ENCODE measurements at regions not wholly inside any gene's neighbourhood (a gene's known extent, or its start where the extent isn't known, plus 50 kb on each side); places are given as distances from the start of the nearest gene placed in this dataset.

- DNase-seq (ENCODE audit: low read depth in 2 of 2), result no peak
Observed at GRCh38 chr13:88592105-88592504, 920.9 kb downstream of the SLITRK5 start.

- DNase-seq (ENCODE audit: low read depth in 2 of 2), result no peak
Observed at GRCh38 chr13:88601949-88602348, 930.8 kb downstream of the SLITRK5 start.

- no peak for DNase-seq (ENCODE audit: low read depth in 2 of 2)
Observed at GRCh38 chr13:88602786-88603777, 931.9 kb downstream of the SLITRK5 start.

DNA sequence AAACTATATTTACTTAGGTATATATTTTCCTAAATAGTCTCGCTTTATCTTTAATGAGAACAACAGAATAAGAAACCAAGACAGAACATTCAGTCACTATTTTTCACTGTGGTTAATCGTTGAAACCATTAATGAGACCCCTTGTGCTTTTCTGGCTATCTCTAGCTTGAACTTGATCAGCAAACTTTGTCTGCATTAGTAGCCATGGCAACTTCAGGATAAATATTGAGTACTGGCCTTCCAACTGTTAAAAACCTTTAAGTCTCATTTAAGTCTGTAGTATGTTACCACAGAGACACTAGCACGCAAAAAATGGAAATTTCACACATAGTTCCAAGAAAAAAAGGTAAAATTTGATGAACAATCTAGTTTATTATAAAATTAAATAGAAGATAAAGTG lies 946.0 kb downstream of the SLITRK5 start:
- DNase-seq (ENCODE audit: low read depth in 2 of 2), result no peak

DNA sequence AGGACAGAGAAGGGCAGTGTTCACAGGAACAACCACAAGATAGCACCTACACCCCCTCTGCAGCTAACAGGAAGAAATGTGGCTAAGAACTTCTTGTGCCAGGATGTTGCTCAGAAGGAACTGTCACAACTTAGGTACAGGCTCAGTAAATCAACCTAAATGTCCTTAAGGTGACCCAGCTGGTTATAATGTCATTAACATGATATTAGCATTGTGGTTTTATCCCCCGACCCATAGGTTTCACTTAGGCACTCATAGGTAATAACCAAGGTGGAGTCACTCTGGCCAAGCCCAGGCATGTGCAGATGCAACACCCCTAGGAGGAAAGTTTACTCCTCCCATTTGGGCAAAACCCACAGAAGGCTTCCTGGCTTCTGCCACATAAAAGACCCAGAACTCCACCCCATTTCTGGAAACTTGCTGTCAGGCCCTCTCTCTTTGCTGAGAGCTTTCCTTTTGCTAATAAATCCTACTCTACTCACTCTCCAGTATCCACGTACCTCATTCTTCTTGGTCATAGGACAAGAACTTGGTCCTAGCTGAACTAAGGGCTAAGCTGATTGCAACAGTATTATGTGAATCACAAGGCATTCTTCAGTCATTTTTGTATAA lies 951.3 kb downstream of the SLITRK5 start:
- no peak for DNase-seq (ENCODE audit: low read depth in 2 of 2)

- DNase-seq (ENCODE audit: low read depth in 2 of 2), result no peak
Observed at GRCh38 chr13:88623150-88623549, 952.0 kb downstream of the SLITRK5 start.

GRCh38 chr13:88627071-88627470 lies 955.9 kb downstream of the SLITRK5 start:
- DNase-seq (ENCODE audit: low read depth in 2 of 2), result no peak

- DNase-seq (ENCODE audit: low read depth in 2 of 2), result no peak
Observed at GRCh38 chr13:88628882-88629281, 957.7 kb downstream of the SLITRK5 start.

- no peak for DNase-seq (ENCODE audit: low read depth in 2 of 2)
Observed at GRCh38 chr13:88637935-88638334, 966.8 kb downstream of the SLITRK5 start.

DNA sequence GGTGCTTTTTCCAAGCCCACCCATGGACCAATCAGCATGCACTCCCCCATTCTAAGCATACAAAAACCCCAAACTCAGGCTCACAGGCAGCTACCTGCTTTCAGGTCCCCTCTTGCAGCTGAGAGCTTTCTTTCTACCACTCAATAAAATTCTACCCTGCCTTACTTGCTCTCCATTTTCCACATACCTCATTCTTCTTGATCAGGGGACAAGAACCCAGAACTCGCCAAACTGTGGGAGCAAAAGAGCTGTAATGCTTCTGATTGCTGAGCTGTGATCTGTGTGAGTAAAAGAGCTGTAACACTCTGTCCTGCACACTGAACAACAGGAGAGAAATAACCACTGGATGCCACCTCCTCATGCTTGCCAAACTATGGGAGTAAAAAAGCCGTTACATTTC lies 972.1 kb downstream of the SLITRK5 start:
- DNase-seq (ENCODE audit: low read depth in 2 of 2), result no peak

GRCh38 chr13:88648598-88649373 lies 977.6 kb downstream of the SLITRK5 start:
- DNase-seq (ENCODE audit: low read depth in 2 of 2), result no peak

DNA sequence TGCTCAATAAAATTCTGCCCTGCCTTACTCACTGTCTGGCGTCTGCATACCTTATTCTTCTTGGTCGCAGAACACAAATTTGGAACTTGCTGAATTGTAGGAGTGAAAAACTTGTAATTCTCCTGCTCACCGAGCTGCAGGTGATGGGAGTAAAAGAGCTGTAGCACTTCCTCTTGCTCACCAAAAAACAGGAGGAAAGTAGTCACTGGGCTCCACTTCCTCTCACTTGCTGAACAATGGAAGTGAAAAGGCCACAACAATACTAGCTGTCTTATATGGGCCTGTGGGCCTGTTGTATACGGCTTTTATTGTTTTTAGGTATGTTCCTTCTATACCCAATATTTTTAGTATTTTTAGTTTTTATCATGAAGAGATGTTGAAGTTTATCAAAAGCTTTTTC lies 978.7 kb downstream of the SLITRK5 start:
- no peak for DNase-seq (ENCODE audit: low read depth in 2 of 2)

DNA sequence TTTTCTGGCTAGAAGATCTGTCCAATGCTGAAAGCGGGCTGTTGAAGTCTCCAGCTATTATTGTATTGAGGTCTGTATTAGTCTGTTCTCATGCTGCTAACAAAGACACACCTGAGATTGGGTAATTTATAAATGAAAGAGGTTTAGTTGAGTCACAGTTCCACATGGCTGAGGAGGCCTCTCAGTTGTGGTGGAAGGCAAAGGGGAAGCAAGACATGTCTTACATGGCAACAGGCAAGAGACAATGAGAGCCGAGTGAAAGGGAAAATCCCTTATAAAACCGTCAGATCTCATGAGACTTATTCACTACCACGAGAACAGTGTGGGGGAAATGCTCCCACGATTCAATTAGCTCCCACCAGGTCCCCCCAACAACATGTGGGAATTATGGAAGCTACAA lies 980.4 kb downstream of the SLITRK5 start:
- no peak for DNase-seq (ENCODE audit: low read depth in 2 of 2)

DNA sequence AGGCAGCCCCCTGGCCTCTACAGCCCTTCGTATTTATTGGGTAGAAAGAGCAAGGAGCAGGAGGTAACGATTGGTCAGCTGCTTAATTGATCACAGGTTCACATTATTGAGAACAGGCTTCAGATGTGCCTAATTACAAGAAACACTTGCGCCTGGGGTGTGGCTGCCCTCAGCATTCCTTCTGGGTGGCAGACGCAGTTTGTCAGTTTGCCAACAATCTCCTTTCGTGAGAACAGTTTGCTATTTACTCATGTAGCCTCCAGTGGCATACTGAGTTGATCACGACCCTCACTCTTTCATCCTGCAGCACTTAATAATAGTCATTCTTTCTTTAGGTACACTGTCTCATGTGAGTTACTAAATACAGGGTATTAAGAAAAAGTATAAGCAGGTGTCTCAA lies 985.6 kb downstream of the SLITRK5 start:
- DNase-seq (ENCODE audit: low read depth in 2 of 2), result no peak

DNA sequence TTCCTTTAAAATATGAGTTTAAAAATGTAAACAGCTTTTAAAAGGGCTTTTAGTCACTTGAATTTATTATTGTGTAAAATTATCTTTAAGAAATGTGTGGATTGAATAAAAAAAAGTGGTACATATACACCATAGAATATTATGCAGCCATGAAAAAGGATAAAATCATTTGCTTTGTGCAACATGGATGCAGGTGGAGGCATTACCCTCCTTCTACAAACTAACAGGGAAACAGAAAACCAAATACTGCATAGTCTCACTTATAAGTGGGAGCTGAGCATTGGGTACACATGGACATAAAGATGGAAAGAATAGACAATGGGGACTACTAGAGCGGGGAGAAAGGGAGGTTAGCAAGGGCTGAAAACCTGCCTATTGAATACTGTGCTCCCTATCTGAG lies 999.3 kb downstream of the SLITRK5 start:
- DNase-seq (ENCODE audit: low read depth in 2 of 2), result no peak

DNA sequence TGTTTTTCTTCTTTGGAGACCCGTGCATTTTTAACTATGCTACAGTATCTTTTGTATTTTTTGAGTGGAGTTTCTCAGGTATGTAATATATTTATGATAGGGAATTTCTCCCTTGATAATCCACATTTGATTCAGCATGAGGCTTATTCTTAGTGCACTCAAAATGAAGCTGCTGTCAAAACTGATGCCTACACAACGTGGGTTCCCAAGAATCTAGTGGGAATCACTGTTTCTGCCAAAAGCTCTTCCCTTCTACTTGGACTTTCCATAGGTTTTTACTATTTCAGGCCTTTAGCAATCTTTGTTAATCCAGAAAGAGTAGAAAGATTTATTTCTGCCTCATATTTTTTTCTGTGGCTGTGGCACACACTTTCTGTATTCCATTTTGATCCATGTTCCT lies 1003.7 kb downstream of the SLITRK5 start:
- DNase-seq (ENCODE audit: low read depth in 2 of 2), result no peak

- no peak for DNase-seq (ENCODE audit: low read depth in 2 of 2)
Observed at GRCh38 chr13:88675347-88675996, 1004.3 kb downstream of the SLITRK5 start.

DNA sequence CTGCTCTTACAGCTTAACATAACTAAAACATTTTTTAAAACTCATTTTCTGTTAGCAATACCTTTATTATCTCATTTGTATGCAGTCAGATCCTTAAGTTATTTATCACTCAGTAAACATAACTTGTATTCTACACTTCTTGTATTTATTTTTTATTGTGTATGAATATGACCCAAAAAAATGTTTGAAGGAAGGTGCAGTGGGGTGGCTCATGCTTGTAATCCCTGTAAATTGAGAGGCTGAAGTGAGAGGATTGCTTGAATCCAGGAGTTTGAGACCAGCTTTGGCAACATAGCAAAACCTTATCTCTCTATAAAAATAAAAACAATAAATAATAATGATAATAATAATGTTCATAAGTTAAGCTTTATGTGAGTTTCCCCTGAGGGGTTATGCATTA lies 1004.8 kb downstream of the SLITRK5 start:
- DNase-seq (ENCODE audit: low read depth in 2 of 2), result no peak

DNA sequence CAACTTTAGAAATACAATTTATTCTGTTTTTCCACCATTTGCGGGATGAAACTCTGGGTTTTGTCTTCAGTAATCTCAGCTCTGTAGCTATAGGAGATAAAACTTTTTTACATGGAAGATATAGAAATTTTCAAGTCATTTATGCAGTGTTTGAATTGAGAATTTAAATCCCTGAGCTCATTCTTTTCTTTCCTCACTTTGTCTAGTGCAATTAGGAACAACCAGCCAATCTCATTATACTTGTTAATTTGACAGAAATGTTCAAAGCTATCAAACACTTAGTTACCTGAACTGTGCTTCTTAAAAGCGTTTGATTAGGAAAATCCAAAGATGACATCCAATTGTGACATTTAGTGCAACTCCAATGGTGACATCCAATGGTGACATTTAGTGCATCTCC lies 1014.3 kb downstream of the SLITRK5 start:
- DNase-seq (ENCODE audit: low read depth in 2 of 2), result no peak

DNA sequence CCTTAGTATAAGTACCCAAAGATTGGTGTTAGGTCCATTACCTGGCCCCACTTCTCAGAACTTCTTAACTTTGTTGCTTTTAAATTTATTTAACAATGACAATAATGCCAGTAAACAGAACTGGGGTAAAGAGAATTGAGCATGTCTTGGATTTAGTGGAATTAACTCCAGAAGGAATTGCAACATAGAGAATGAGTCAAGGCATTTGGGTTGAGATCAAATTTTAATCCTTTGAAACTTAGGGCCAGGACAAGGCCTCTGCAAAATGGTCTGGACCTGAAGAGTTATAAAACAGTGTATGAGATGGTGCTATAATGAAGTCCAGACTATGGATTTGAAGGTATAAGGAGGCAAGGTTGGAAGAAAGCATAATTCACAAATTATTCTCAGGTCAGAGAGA lies 1030.4 kb downstream of the SLITRK5 start:
- DNase-seq (ENCODE audit: low read depth in 2 of 2), result no peak

DNA sequence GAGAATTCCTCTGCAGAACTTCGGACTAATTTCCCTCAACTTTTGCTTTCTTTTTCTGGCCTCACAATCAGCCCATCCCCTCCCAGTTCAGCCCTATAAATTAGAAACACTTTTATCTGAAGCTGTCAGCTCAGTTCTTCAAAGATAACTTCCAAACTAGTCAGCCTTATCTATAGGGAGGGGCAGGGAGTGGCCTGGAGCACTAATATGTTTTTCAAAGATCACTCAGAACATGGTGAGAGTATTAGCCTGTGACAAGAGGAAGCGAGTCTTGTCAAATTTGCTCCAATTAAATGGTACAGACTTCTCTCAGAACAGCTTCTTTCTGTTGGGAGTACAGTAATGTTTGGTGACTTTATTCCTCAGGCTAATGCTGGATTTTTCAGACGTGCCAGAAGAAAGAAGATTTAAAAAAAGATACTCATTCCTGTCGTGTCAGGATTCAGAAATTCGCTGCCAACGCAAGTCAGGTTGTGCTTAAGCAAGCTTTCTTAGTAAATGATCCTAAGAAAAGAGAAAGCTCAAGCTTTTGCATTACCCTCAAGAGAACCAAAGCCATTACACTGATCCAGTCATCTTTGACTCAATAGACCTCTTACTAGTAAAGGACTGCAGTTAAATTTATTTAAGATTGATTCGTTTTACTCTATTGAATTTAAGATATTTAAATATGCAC lies 1033.6 kb downstream of the SLITRK5 start:
- no peak for DNase-seq (ENCODE audit: low read depth in 2 of 2)

All from activated CD4-positive, alpha-beta T cell treated with anti-CD3 and anti-CD28 coated beads for 24 hours (primary cell).